ENCODE measurements at regions not wholly inside any gene's neighbourhood (a gene's known extent, or its start where the extent isn't known, plus 50 kb on each side); places are given as distances from the start of the nearest gene placed in this dataset.
A peak's percentile ranks its signal among the peaks of the same experiment; 100 is the strongest.
"Not testable (repeated sequence)": the region's sequence is repeated elsewhere in the genome, so short reads cannot be mapped to it uniquely, and the experiment has no call there.

- no peak for DNase-seq
Observed at GRCh38 chr13:50130123-50130946, 115.1 kb downstream of the KCNRG start.

- no peak for DNase-seq
Observed at GRCh38 chr13:50131920-50132903, 117.0 kb downstream of the KCNRG start.

- DNase-seq = no peak
Observed at GRCh38 chr13:50132904-50133357, 117.7 kb downstream of the KCNRG start.

- no peak for DNase-seq
Observed at GRCh38 chr13:50133358-50133953, 118.2 kb downstream of the KCNRG start.

- no peak for DNase-seq
Observed at GRCh38 chr13:50136226-50136625, 121.0 kb downstream of the KCNRG start.

- DNase-seq = no peak
Observed at GRCh38 chr13:50136678-50137077, 121.4 kb downstream of the KCNRG start.

- DNase-seq = not testable (repeated sequence)
Observed at GRCh38 chr13:50139435-50139934, 124.2 kb downstream of the KCNRG start.

- DNase-seq = no peak
Observed at GRCh38 chr13:50140153-50140552, 124.9 kb downstream of the KCNRG start.

GRCh38 chr13:50140581-50141374, 125.5 kb downstream of the KCNRG start:
- DNase-seq = no peak

GRCh38 chr13:50141375-50141975, 126.2 kb downstream of the KCNRG start:
- DNase-seq = no peak

- DNase-seq = no peak
Observed at GRCh38 chr13:50144246-50145160, 129.3 kb downstream of the KCNRG start.

- no peak for DNase-seq
Observed at GRCh38 chr13:50149214-50149613, 134.0 kb downstream of the KCNRG start.

- DNase-seq = no peak
Observed at GRCh38 chr13:50149932-50150331, 134.7 kb downstream of the KCNRG start.

GRCh38 chr13:50152224-50152623, 137.0 kb downstream of the KCNRG start:
- no peak for DNase-seq

- no peak for DNase-seq
Observed at GRCh38 chr13:50152655-50153309, 137.5 kb downstream of the KCNRG start.

GRCh38 chr13:50153401-50153800, 138.2 kb downstream of the KCNRG start:
- DNase-seq = no peak

GRCh38 chr13:50153876-50154275, 138.6 kb downstream of the KCNRG start:
- DNase-seq = no peak

GRCh38 chr13:50154697-50155096, 139.5 kb downstream of the KCNRG start:
- DNase-seq = no peak

GRCh38 chr13:50156140-50156539, 140.9 kb downstream of the KCNRG start:
- DNase-seq = peak; percentile 76

GRCh38 chr13:50156561-50157127, 141.4 kb downstream of the KCNRG start:
- DNase-seq = no peak
